H9 (cell line): ENCODE measurements at regions not wholly inside any gene's neighbourhood (a gene's known extent, or its start where the extent isn't known, plus 50 kb on each side); places are given as distances from the start of the nearest gene placed in this dataset.

Experiments used
- DNase-seq: peaks from one replicate; pipeline ENCODE4 v3.0.0-alpha.2; 2017
- H2AFZ ChIP-seq: one replicate; pipeline ENCODE4 v1.6.1; 2013; ENCODE audit warnings: mild to moderate bottlenecking, low read length, control low read depth, moderate library complexity
- H2AK5ac ChIP-seq: 2 replicates; pipeline ENCODE4 v1.6.1; 2013; ENCODE audit warnings: low read length, control low read depth, mixed read lengths; ENCODE audit not compliant: insufficient read length
- H2BK120ac ChIP-seq: one replicate; pipeline ENCODE4 v1.6.1; 2013; ENCODE audit warnings: low read depth, mild to moderate bottlenecking, low read length, control low read depth, inconsistent platforms; ENCODE audit not compliant: poor library complexity, severe bottlenecking
- H2BK12ac ChIP-seq: 2 replicates; pipeline ENCODE4 v1.6.1; 2013; ENCODE audit warnings: low read length, control low read depth, mixed read lengths, low read depth; ENCODE audit not compliant: insufficient read length
- H2BK15ac ChIP-seq: 2 replicates; pipeline ENCODE4 v1.6.1; 2013; ENCODE audit warnings: low read depth, low read length, control low read depth
- H2BK20ac ChIP-seq: one replicate; pipeline ENCODE4 v1.6.1; 2013; ENCODE audit warnings: low read depth, mild to moderate bottlenecking, low read length, control low read depth, inconsistent platforms; ENCODE audit not compliant: poor library complexity, severe bottlenecking
- H2BK5ac ChIP-seq: 2 replicates; pipeline ENCODE4 v1.6.1; 2013; ENCODE audit warnings: low read length, control low read depth, mixed read lengths; ENCODE audit not compliant: insufficient read length
- H3K14ac ChIP-seq: 2 replicates; pipeline ENCODE4 v1.6.1; 2013; ENCODE audit warnings: low read length, control low read depth; ENCODE audit not compliant: insufficient read depth
- H3K18ac ChIP-seq: 2 replicates; pipeline ENCODE4 v1.6.1; 2013; ENCODE audit warnings: low read depth, mild to moderate bottlenecking, mixed read lengths, low read length, control low read depth; ENCODE audit not compliant: insufficient read length
- H3K23ac ChIP-seq: 2 replicates; pipeline ENCODE4 v1.6.1; 2013; ENCODE audit warnings: low read length, control low read depth, mixed read lengths, low read depth; ENCODE audit not compliant: insufficient read length
- H3K23me2 ChIP-seq: 2 replicates; pipeline ENCODE4 v1.6.1; 2013; ENCODE audit warnings: low read depth, mild to moderate bottlenecking, mixed read lengths, low read length, control low read depth; ENCODE audit not compliant: insufficient read length, poor library complexity, severe bottlenecking
- H3K27ac ChIP-seq: 2 replicates; pipeline ENCODE4 v1.5.1; 2013; ENCODE audit warnings: low read length, control low read depth, mixed read lengths, low read depth; ENCODE audit not compliant: insufficient read length
- H3K27me3 ChIP-seq: 2 replicates; pipeline ENCODE4 v1.6.1; 2013; ENCODE audit warnings: low read length, control low read depth, inconsistent platforms; ENCODE audit not compliant: insufficient read depth
- H3K4ac ChIP-seq: 2 replicates; pipeline ENCODE4 v1.6.1; 2013; ENCODE audit warnings: low read depth, mild to moderate bottlenecking, control low read depth, inconsistent platforms, low read length, moderate library complexity
- H3K4me1 ChIP-seq: 2 replicates; pipeline ENCODE4 v1.6.1; 2013; ENCODE audit warnings: low read length, control low read depth, inconsistent platforms; ENCODE audit not compliant: insufficient read depth
- H3K4me2 ChIP-seq: 2 replicates; pipeline ENCODE4 v1.6.1; 2013; ENCODE audit warnings: low read length, control low read depth, mixed read lengths; ENCODE audit not compliant: insufficient read length, insufficient read depth
- H3K56ac ChIP-seq: 2 replicates; pipeline ENCODE4 v1.6.1; 2013; ENCODE audit warnings: low read depth, mild to moderate bottlenecking, mixed read lengths, low read length, control low read depth; ENCODE audit not compliant: insufficient read length
- H3K79me1 ChIP-seq: 2 replicates; pipeline ENCODE4 v1.6.1; 2013; ENCODE audit warnings: low read depth, mild to moderate bottlenecking, moderate library complexity, low read length, control low read depth, inconsistent platforms; ENCODE audit not compliant: insufficient read depth, poor library complexity, severe bottlenecking
- H3K79me2 ChIP-seq: 2 replicates; pipeline ENCODE4 v1.6.1; 2013; ENCODE audit warnings: low read length, control low read depth, inconsistent platforms; ENCODE audit not compliant: insufficient read depth
- H3K9ac ChIP-seq: 2 replicates; pipeline ENCODE4 v1.6.1; 2013; ENCODE audit warnings: low read length, control low read depth, mixed read lengths; ENCODE audit not compliant: insufficient read length; ENCODE audit errors: extremely low read depth
- H3K9me3 ChIP-seq: one replicate; pipeline ENCODE4 v1.6.1; 2013; ENCODE audit warnings: low read depth, low read length, inconsistent platforms; ENCODE audit not compliant: control insufficient read depth
- H3T11ph ChIP-seq: one replicate; pipeline ENCODE4 v1.6.1; 2013; ENCODE audit warnings: mild to moderate bottlenecking, low read length, control low read depth, inconsistent platforms
- H4K20me1 ChIP-seq: one replicate; pipeline ENCODE4 v1.6.1; 2013; ENCODE audit not compliant: control insufficient read depth, insufficient read length, insufficient read depth
- H4K5ac ChIP-seq: 2 replicates; pipeline ENCODE4 v1.6.1; 2013; ENCODE audit warnings: low read depth, mild to moderate bottlenecking, mixed read lengths, low read length, control low read depth; ENCODE audit not compliant: insufficient read length
- H4K8ac ChIP-seq: replicated peaks from 2 replicates; pipeline ENCODE4 v1.6.1; 2013; ENCODE audit warnings: low read length, control low read depth, mixed read lengths, low read depth; ENCODE audit not compliant: insufficient read length
- H4K91ac ChIP-seq: 2 replicates; pipeline ENCODE4 v1.6.1; 2013; ENCODE audit warnings: low read depth, mild to moderate bottlenecking, moderate library complexity, mixed read lengths, low read length, control low read depth; ENCODE audit not compliant: insufficient read length
- H3K27ac Mint-ChIP-seq, 3 experiments: 2 replicates in 2 of 3; 3 replicates in 1 of 3; pipeline ENCODE4 v1.8.0; 2020 to 2021; ENCODE audit warnings: mixed read lengths in 3 of 3, mild to moderate bottlenecking in 1 of 3, moderate library complexity in 1 of 3
- H3K27me3 Mint-ChIP-seq: 2 replicates; pipeline ENCODE4 v1.8.0; 2021; ENCODE audit warnings: low read depth, mild to moderate bottlenecking, moderate library complexity, mixed read lengths
- H3K36me3 Mint-ChIP-seq, 3 experiments: 2 replicates in 2 of 3; 3 replicates in 1 of 3; pipeline ENCODE4 v1.8.0; 2020 to 2021; ENCODE audit warnings: low read depth in 3 of 3, mixed read lengths in 3 of 3; ENCODE audit not compliant: insufficient read depth in 1 of 3
- H3K4me1 Mint-ChIP-seq, 2 experiments: 2 replicates each; pipeline ENCODE4 v1.8.0; 2020; ENCODE audit warnings: mixed read lengths in 2 of 2
- H3K4me3 Mint-ChIP-seq, 2 experiments: 2 replicates in 1 of 2; 3 replicates in 1 of 2; pipeline ENCODE4 v1.8.0; 2020 to 2021; ENCODE audit warnings: mild to moderate bottlenecking in 2 of 2, mixed read lengths in 2 of 2, moderate library complexity in 1 of 2
- H3K9me3 Mint-ChIP-seq, 2 experiments: 2 replicates in 1 of 2; 3 replicates in 1 of 2; pipeline ENCODE4 v1.8.0; 2020; ENCODE audit warnings: mild to moderate bottlenecking in 2 of 2, mixed read lengths in 2 of 2, moderate library complexity in 1 of 2
- WGBS: extraction: QIAGEN DNeasy Blood & Tissue Kit; methylation state at CpG from one replicate; pipeline ENCODE4 v1.1.7; 2013; ENCODE audit warnings: missing lambda C conversion rate, low lambda C conversion rate, mixed read lengths; ENCODE audit not compliant: insufficient read length; ENCODE audit errors: extremely low coverage; 5-methylcytosine and 5-hydroxymethylcytosine counted together
- TF ChIP-seq, protein P1 (sequence below): fragments of 200-600 bp; sonication (generic); conservative IDR thresholded peaks from 3 replicates; pipeline ENCODE4 v1.8.0; 2021; ENCODE audit warnings: antibody characterized with exemption, mild to moderate bottlenecking

DNA sequence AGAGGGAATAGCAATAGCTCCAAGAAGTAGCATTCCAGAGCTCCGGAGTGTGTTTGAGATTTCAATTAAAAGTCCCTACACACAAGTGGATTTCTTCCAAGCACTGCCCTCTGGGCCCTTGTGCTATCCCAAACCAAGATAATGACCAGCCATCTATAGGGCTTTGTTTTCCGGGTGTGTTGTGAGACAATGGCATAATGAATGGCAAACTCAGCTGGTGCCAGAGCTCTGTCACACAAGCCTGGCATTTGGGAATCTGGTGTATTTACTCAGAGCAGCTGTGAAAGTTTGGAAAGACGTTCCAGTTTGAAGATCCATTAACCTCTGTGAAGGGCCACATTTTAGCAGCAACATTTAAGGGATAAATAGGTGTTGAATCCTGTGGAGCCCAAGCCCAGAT, 61.2 kb upstream of the TMTC2 start:
- H3K36me3 Mint-ChIP-seq, result no peaks in the 10 kb centered on the region
- Histone ChIP-seq H2BK15ac (no peak overlapping the region), H3K4ac (no peak overlapping the region), H3K14ac (no peak overlapping the region), H4K91ac (no peak overlapping the region), H3K56ac (no peak overlapping the region), H3K23me2 (no peaks in the 10 kb centered on the region), H3K27me3 (no peaks in the 10 kb centered on the region), H2BK120ac (no peak overlapping the region), H4K8ac (no peak overlapping the region), H2AK5ac (no peak overlapping the region), H2AFZ (no peak overlapping the region), H3K9ac (no peak overlapping the region), H3K4me1 (no peaks in the 10 kb centered on the region), H3K27ac (no peak overlapping the region), H3K23ac (no peak overlapping the region), H3K4me2 (no peak overlapping the region), H3K79me1 (no peaks in the 10 kb centered on the region), H2BK20ac (no peak overlapping the region), H2BK5ac (no peak overlapping the region), H4K5ac (no peak overlapping the region), H3T11ph (no peak overlapping the region), H3K18ac (no peak overlapping the region), H3K79me2 (no peaks in the 10 kb centered on the region), H4K20me1 (no peaks in the 10 kb centered on the region), H2BK12ac (no peak overlapping the region), H3K9me3 (no peaks in the 10 kb centered on the region)
- TF ChIP-seq, protein P1, sequence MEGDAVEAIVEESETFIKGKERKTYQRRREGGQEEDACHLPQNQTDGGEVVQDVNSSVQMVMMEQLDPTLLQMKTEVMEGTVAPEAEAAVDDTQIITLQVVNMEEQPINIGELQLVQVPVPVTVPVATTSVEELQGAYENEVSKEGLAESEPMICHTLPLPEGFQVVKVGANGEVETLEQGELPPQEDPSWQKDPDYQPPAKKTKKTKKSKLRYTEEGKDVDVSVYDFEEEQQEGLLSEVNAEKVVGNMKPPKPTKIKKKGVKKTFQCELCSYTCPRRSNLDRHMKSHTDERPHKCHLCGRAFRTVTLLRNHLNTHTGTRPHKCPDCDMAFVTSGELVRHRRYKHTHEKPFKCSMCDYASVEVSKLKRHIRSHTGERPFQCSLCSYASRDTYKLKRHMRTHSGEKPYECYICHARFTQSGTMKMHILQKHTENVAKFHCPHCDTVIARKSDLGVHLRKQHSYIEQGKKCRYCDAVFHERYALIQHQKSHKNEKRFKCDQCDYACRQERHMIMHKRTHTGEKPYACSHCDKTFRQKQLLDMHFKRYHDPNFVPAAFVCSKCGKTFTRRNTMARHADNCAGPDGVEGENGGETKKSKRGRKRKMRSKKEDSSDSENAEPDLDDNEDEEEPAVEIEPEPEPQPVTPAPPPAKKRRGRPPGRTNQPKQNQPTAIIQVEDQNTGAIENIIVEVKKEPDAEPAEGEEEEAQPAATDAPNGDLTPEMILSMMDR, result no peak
- H3K27me3 Mint-ChIP-seq, result no peaks in the 10 kb centered on the region
- no peak for DNase-seq
- H3K4me3 Mint-ChIP-seq, result no peak overlapping the region
- H3K27ac Mint-ChIP-seq, result no peak overlapping the region
- H3K9me3 Mint-ChIP-seq, result no peaks in the 10 kb centered on the region
- peaks cover 0 to 2% of the 10 kb centered on the region in 2 experiments; a peak in 1 of 4 replicates for H3K4me1 Mint-ChIP-seq
- WGBS, result no CpG with 5 or more reads among the region's 3 CpGs
